ENCODE measurements at regions not wholly inside any gene's neighbourhood (a gene's known extent, or its start where the extent isn't known, plus 50 kb on each side); places are given as distances from the start of the nearest gene placed in this dataset.

- Histone ChIP-seq H3K4me1 (ENCODE audit: insufficient read depth, low read length) (no peaks in the 10 kb centered on the region), H4K20me1 (ENCODE audit: insufficient read depth, low read length) (no peaks in the 10 kb centered on the region), H3K9me3 (ENCODE audit: low read depth, low read length) (no peaks in the 10 kb centered on the region), H2AFZ (ENCODE audit: low read length) (no peak overlapping the region), H3K4me2 (ENCODE audit: insufficient read depth, low read length) (no peak overlapping the region), H3K27me3 (ENCODE audit: insufficient read depth, low read length) (no peaks in the 10 kb centered on the region), H3K27ac (ENCODE audit: low read depth, low read length) (no peak overlapping the region), H3K4me3 (ENCODE audit: insufficient read depth, low read length) (no peak overlapping the region), H3K36me3 (ENCODE audit: insufficient read depth, low read length) (no peaks in the 10 kb centered on the region), H3K79me2 (ENCODE audit: insufficient read depth, low read length) (no peaks in the 10 kb centered on the region)
- no peak for TF ChIP-seq CTCF (IDR thresholded peaks at IDR 0.05; ENCODE audit: extremely low read depth, low read depth, low read length)
- DNase-seq (ENCODE audit: insufficient read length, low spot score, missing footprints): no peak
Observed at GRCh38 chr20:59441306-59441705, 140.9 kb downstream of the EDN3 start.

- no peak overlapping the region for H2AFZ ChIP-seq (ENCODE audit: low read length)
- no peaks in the 10 kb centered on the region for H3K36me3 ChIP-seq (ENCODE audit: insufficient read depth, low read length)
- no peaks in the 10 kb centered on the region for H3K9me3 ChIP-seq (ENCODE audit: low read depth, low read length)
- no peak for DNase-seq (ENCODE audit: insufficient read length, low spot score, missing footprints)
- no peaks in the 10 kb centered on the region for H3K27me3 ChIP-seq (ENCODE audit: insufficient read depth, low read length)
- H3K4me1 ChIP-seq (ENCODE audit: insufficient read depth, low read length): no peaks in the 10 kb centered on the region
- no peak overlapping the region for H3K27ac ChIP-seq (ENCODE audit: low read depth, low read length)
- H3K4me3 ChIP-seq (ENCODE audit: insufficient read depth, low read length): no peak overlapping the region
- no peak overlapping the region for H3K4me2 ChIP-seq (ENCODE audit: insufficient read depth, low read length)
- no peaks in the 10 kb centered on the region for H4K20me1 ChIP-seq (ENCODE audit: insufficient read depth, low read length)
- no peak for TF ChIP-seq CTCF (IDR thresholded peaks at IDR 0.05; ENCODE audit: extremely low read depth, low read depth, low read length)
- no peaks in the 10 kb centered on the region for H3K79me2 ChIP-seq (ENCODE audit: insufficient read depth, low read length)
Observed at GRCh38 chr20:59441860-59442810, 141.7 kb downstream of the EDN3 start.

GRCh38 chr20:59443550-59443949 is 143.1 kb downstream of the EDN3 start:
- H3K4me1 ChIP-seq (ENCODE audit: insufficient read depth, low read length): no peaks in the 10 kb centered on the region
- no peaks in the 10 kb centered on the region for H4K20me1 ChIP-seq (ENCODE audit: insufficient read depth, low read length)
- H3K9me3 ChIP-seq (ENCODE audit: low read depth, low read length): no peaks in the 10 kb centered on the region
- H3K4me2 ChIP-seq (ENCODE audit: insufficient read depth, low read length): no peak overlapping the region
- H3K27ac ChIP-seq (ENCODE audit: low read depth, low read length): no peak overlapping the region
- no peak for DNase-seq (ENCODE audit: insufficient read length, low spot score, missing footprints)
- H3K27me3 ChIP-seq (ENCODE audit: insufficient read depth, low read length): no peaks in the 10 kb centered on the region
- no peaks in the 10 kb centered on the region for H3K79me2 ChIP-seq (ENCODE audit: insufficient read depth, low read length)
- no peaks in the 10 kb centered on the region for H3K36me3 ChIP-seq (ENCODE audit: insufficient read depth, low read length)
- no peak overlapping the region for H3K4me3 ChIP-seq (ENCODE audit: insufficient read depth, low read length)
- no peak for TF ChIP-seq CTCF (IDR thresholded peaks at IDR 0.05; ENCODE audit: extremely low read depth, low read depth, low read length)
- no peak overlapping the region for H2AFZ ChIP-seq (ENCODE audit: low read length)

GRCh38 chr20:59446376-59446775 is 146.0 kb downstream of the EDN3 start:
- H3K79me2 ChIP-seq (ENCODE audit: insufficient read depth, low read length): no peaks in the 10 kb centered on the region
- H3K4me3 ChIP-seq (ENCODE audit: insufficient read depth, low read length): no peak overlapping the region
- H3K9me3 ChIP-seq (ENCODE audit: low read depth, low read length): no peaks in the 10 kb centered on the region
- TF ChIP-seq CTCF (IDR thresholded peaks at IDR 0.05; ENCODE audit: extremely low read depth, low read depth, low read length): no peak
- H3K4me2 ChIP-seq (ENCODE audit: insufficient read depth, low read length): no peak overlapping the region
- H2AFZ ChIP-seq (ENCODE audit: low read length): no peak overlapping the region
- H4K20me1 ChIP-seq (ENCODE audit: insufficient read depth, low read length): no peaks in the 10 kb centered on the region
- H3K4me1 ChIP-seq (ENCODE audit: insufficient read depth, low read length): no peaks in the 10 kb centered on the region
- DNase-seq (ENCODE audit: insufficient read length, low spot score, missing footprints): no peak
- H3K36me3 ChIP-seq (ENCODE audit: insufficient read depth, low read length): no peaks in the 10 kb centered on the region
- no peaks in the 10 kb centered on the region for H3K27me3 ChIP-seq (ENCODE audit: insufficient read depth, low read length)
- no peak overlapping the region for H3K27ac ChIP-seq (ENCODE audit: low read depth, low read length)
